Stimulated activated naive B cell treated with anti-CD40 and anti-IgM and Interleukin-4, amounts not matched to agents 10 μg/mL and 1 μg/mL and 100 μg/mL, for 72 hours (primary cell): ENCODE measurements at regions not wholly inside any gene's neighbourhood (a gene's known extent, or its start where the extent isn't known, plus 50 kb on each side); places are given as distances from the start of the nearest gene placed in this dataset.

Experiments used
- ATAC-seq, 2 donors: fragments of 150-1000 bp; cut with Tn5 transposase; replicated peaks; 2 replicates each; pipeline ENCODE4 v1.10.0; 2021; ENCODE audit warnings: moderate library complexity in 1 of 2
- DNase-seq: peaks from one replicate; pipeline ENCODE4 v3.0.0; 2021
- H3K27ac Mint-ChIP-seq: one replicate; pipeline ENCODE4 v1.8.0; 2022; ENCODE audit warnings: mild to moderate bottlenecking, mixed read lengths
- H3K27me3 Mint-ChIP-seq, 2 donors: one replicate each; pipeline ENCODE4 v1.8.0; 2022; ENCODE audit warnings: mixed read lengths in 2 of 2
- H3K36me3 Mint-ChIP-seq, 2 donors: one replicate each; pipeline ENCODE4 v1.8.0; 2022; ENCODE audit warnings: mixed read lengths in 2 of 2, mild to moderate bottlenecking in 1 of 2
- H3K4me1 Mint-ChIP-seq, 2 donors: one replicate each; pipeline ENCODE4 v1.8.0; 2022; ENCODE audit warnings: mixed read lengths in 2 of 2, mild to moderate bottlenecking in 1 of 2
- H3K4me3 Mint-ChIP-seq, 2 donors: one replicate each; pipeline ENCODE4 v1.8.0; 2022; ENCODE audit warnings: mild to moderate bottlenecking in 2 of 2, mixed read lengths in 2 of 2, moderate library complexity in 1 of 2
- H3K9me3 Mint-ChIP-seq, 2 donors: one replicate each; pipeline ENCODE4 v1.8.0; 2022; ENCODE audit warnings: mixed read lengths in 2 of 2, mild to moderate bottlenecking in 1 of 2

GRCh38 chr10:62742536-62743061 is 61.9 kb upstream of the ADO start:
- H3K4me3 Mint-ChIP-seq, result peak overlapping the region; percentile 56 to 76
- peak; percentile 67 to 78 for ATAC-seq
- peaks cover 0 to 3% of the 10 kb centered on the region in 2 donors for H3K36me3 Mint-ChIP-seq
- H3K9me3 Mint-ChIP-seq, result peaks cover 0 to 6% of the 10 kb centered on the region in 2 donors
- H3K4me1 Mint-ChIP-seq, result peaks cover 44 to 91% of the 10 kb centered on the region in 2 donors
- H3K27me3 Mint-ChIP-seq, result no peaks in the 10 kb centered on the region
- no peak for DNase-seq
- peak overlapping the region; percentile 95 for H3K27ac Mint-ChIP-seq

GRCh38 chr10:62744136-62744535 is 60.4 kb upstream of the ADO start:
- Mint-ChIP-seq H3K27ac (peak overlapping the region; percentile 62), H3K27me3 (no peaks in the 10 kb centered on the region), H3K4me1 (peaks cover 44 to 93% of the 10 kb centered on the region in 2 donors), H3K4me3 (no peak overlapping the region), H3K9me3 (peaks cover 0 to 1% of the 10 kb centered on the region in 2 donors), H3K36me3 (no peaks in the 10 kb centered on the region)
- no peak for ATAC-seq
- no peak for DNase-seq

GRCh38 chr10:62745581-62745980 is 58.9 kb upstream of the ADO start:
- no peaks in the 10 kb centered on the region for H3K27me3 Mint-ChIP-seq
- H3K9me3 Mint-ChIP-seq, result no peaks in the 10 kb centered on the region
- no peak for DNase-seq
- H3K4me1 Mint-ChIP-seq, result peaks cover 50 to 95% of the 10 kb centered on the region in 2 donors
- peak; percentile 35 to 58 for ATAC-seq
- H3K27ac Mint-ChIP-seq, result peak overlapping the region; percentile 60
- no peaks in the 10 kb centered on the region for H3K36me3 Mint-ChIP-seq
- H3K4me3 Mint-ChIP-seq, result peak overlapping the region in 1 of 2 donors; percentile 5

GRCh38 chr10:62746951-62747729 is 57.4 kb upstream of the ADO start:
- no peaks in the 10 kb centered on the region for H3K36me3 Mint-ChIP-seq
- DNase-seq, result no peak
- peaks cover 49 to 83% of the 10 kb centered on the region in 2 donors for H3K4me1 Mint-ChIP-seq
- no peak overlapping the region for H3K4me3 Mint-ChIP-seq
- ATAC-seq, result no peak
- no peak overlapping the region for H3K27ac Mint-ChIP-seq
- peaks cover 0 to 1% of the 10 kb centered on the region in 2 donors for H3K9me3 Mint-ChIP-seq
- H3K27me3 Mint-ChIP-seq, result no peaks in the 10 kb centered on the region

DNA sequence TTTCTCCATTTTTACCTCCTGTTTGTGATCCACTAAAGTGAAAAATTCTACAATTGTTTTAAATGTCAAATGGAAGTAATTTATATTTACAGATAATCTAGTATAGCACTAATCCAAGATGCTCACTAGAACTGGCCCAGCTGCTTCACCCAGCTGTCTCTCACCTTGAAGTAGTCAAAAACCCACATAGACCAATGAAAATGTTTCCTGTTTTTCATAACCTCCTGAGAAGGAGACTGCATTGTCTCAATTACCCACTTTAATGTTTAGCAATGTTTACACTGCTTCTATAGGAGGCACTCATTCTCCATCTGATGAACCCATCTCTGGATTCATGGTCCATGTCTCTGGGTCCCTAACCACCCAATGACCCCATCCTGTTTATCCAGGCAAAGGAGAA is 56.1 kb upstream of the ADO start:
- H3K36me3 Mint-ChIP-seq, result no peaks in the 10 kb centered on the region
- no peak overlapping the region for H3K4me3 Mint-ChIP-seq
- no peak overlapping the region for H3K27ac Mint-ChIP-seq
- DNase-seq (no peak), ATAC-seq (peak; percentile 34 to 41)
- peaks cover 0 to 1% of the 10 kb centered on the region in 2 donors for H3K9me3 Mint-ChIP-seq
- peaks cover 40 to 71% of the 10 kb centered on the region in 2 donors for H3K4me1 Mint-ChIP-seq
- H3K27me3 Mint-ChIP-seq, result no peaks in the 10 kb centered on the region

GRCh38 chr10:62749093-62749683 is 55.3 kb upstream of the ADO start:
- Mint-ChIP-seq H3K4me3 (peak overlapping the region; percentile 7 to 55), H3K36me3 (no peaks in the 10 kb centered on the region), H3K27ac (peak overlapping the region; percentile 74), H3K9me3 (peaks cover 0 to 1% of the 10 kb centered on the region in 2 donors), H3K4me1 (peaks cover 35 to 63% of the 10 kb centered on the region in 2 donors), H3K27me3 (peaks cover 0 to 6% of the 10 kb centered on the region in 2 donors)
- ATAC-seq (peak; percentile 75 to 82), DNase-seq (no peak)
